ENCODE measurements at regions not wholly inside any gene's neighbourhood (a gene's known extent, or its start where the extent isn't known, plus 50 kb on each side); places are given as distances from the start of the nearest gene placed in this dataset.
"Not testable (repeated sequence)": the region's sequence is repeated elsewhere in the genome, so short reads cannot be mapped to it uniquely, and the experiment has no call there.

DNA sequence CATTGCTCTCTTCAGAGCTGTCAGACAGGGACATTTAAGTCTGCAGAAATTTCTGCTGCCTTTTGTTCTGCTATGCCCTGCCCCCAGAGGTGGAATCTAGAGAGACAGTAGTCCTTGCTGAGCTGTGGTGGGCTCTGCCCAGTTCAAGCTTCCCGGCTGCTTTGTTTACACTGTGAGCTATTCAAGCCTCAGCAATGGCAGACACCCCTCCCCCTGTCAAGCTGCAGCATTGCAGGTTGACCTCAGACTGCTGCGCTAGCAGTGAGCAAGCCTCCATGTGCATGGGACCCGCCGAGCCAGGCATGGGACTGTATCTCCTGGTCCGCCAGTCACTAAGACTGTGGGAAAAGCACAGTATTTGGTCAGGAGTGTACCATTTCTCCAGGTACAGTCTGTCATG is 53.6 kb upstream of the MAPK10 start:
- DNase-seq: not testable (repeated sequence)

DNA sequence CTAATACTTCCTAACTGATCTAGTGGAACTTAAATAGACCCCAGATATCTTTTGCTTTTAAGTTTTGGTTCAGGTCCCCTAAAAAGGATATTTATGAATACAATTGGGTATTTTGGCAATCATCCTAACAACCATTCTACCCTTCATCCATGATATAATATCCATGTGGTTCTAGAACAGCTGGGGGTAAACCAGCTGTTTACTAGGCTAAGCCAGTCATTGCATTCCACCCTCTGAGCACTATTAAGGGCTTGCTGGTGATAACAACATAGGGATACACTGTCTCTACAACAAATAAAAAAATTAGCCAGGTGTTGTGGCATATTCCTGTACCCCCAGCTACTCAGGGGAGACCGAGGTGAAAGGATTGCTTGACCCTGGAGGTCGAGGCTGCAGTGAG is 54.8 kb upstream of the MAPK10 start:
- no peak for DNase-seq

DNA sequence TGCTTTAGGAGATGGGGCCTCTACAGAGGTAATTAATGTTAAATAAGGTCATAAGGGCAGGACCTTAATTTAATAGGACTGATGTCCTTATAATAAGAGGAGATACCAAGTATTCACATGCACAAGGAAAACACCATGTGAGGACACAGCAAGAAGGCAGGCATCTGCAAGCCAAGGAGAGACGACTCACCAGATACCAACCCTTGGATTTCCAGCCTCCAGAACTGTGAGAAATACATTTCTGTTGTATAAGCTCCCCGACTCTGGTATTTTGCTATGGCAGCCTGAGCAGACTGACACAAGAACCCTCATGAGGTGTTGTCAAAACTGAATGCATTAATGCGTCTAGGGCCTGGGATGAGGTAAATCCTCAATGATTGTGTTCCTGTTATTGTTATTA is 56.2 kb upstream of the MAPK10 start:
- DNase-seq: no peak

DNA sequence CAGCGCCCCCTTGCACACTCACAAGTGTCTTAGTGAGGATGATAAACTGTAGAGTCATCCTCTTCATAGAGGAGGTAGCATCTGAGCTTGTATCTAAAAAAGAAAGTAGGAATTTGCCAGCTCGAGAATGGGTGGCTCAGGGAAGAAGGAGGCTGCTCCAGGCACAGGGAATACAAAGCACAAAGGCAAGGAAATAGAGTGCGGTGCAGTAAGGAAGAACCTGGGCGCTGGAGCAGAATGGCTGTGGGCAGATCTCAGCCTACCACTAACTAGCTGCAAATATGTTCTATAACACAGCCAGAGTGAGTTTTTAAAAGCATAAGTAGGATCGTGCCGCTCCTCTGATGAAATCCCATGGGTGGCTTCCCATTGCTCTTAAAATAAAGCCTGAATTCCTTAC is 61.6 kb upstream of the MAPK10 start:
- DNase-seq: no peak

DNA sequence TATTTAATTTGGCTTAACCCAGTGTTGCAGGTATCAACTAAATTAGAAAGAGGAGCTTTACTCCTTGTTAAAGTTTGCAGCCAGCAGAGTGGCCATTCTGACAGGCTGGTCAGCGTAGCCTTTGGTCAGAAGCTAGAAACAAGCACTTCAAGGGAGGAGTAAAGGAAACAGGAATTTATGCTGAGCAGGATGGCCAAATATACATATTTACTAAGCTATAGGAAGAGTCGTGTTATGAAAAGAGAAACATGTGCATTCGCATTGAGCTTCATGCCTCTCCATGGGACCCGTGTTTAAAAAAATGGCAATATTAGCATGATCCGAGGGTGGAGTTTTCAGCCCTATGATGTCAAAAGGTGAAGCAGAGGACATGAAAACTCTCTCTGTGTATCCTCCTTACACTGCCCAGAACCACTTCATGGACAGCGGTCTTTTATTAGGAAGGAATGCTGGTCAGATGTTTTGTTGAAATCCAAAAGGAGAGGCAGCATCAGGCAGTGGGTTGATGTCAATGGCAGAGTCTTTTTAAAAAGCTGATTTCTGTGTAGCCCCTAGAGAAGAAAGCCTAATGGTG is 71.8 kb upstream of the MAPK10 start:
- no peak for DNase-seq

DNA sequence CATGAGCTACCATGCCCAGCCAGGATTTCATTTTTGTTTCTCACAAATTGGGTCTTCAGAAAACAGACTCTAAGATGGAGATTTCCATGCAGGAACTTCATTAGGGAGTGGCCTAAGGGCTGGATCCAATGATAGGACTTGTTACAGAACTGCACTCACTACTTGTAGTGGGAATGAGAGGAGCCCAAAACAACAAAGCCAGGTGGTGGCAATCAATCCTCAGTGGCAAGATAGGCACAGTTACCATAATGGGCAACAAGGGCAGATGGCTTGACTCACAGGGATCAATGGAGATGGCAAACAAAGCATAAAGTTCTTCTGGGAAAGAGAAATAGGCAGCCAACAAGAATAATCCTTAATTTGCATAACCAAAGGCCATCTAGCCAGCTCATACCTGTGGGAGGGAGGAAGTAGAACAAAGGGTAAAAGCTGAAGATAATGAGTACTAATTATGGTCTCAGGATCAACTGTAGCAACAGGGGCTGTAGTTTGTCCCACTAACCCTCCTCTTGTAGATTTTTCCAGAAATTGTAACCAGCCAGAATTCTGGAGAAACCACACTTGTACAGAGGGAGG is 72.8 kb upstream of the MAPK10 start:
- no peak for DNase-seq

DNA sequence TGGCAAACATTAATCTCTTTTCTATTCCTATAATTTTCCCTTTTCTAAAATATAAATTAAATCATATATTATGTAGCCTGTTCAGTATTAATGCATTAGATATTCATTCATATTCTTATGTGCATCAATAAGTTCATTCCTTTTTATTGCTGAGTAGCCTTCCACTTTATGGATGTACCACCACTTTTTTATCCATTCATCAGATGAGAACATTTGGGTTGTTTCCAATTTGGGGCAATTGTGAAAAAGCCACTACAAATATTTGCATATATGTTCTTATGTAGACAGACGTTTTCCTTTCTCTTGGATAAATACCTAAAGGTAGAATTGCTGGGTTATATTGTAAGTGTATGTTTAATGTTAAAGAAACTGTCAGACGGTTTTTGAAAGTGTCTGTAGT is 79.4 kb upstream of the MAPK10 start:
- DNase-seq: no peak

DNA sequence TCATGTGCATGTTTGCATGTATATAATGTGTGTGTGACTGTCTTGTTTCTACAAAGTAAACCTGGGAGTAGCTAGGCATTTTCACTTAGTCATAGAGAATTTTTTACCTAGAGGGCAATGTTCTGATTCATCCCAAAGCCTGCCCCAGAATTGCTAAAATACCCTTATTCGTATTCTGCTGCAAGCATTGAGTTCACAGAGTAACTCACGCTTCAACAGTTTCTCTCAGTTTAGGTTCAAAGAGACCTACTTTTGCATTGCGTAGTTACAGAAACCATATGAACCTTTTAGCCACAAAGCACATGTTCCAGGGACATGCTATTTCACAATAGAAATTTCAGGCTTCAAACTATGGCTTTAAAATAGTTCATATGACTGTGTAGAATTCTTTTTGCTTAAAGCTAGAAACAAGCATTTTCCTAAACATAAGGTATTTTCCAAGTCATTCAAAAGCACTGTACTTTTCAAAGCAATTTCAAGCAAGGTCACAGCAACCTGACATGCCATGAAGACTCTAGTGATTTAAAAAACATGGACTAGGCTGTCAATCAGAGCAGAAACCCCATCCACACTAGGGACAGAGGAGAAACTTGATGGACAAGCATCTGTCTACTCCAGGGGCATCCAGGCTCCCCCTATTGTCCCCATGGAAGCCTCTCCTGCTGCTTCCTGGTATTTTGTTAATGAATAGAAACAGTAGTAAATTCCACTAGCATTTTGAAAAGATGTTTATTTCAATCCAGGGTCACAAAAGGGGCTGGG is 81.5 kb upstream of the MAPK10 start:
- no peak for DNase-seq

DNA sequence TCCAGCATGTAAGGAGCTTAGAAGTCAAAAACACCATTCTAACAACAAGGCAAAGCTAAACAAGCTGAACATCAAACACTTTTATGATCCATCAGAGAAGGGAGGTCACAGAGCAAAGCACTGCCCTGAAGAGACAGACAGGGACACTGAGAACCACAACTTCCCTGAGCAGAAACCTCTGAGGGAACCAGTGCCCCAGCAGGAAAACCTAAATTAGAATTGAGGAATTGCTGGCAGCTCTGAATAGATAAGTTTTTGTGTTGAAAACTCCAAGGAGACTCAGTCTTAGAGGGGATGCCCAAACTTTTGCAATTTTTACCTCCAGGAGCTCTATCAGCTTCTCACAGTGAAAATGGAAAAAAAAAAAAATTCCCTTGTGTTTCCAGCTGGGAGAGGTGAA is 83.0 kb upstream of the MAPK10 start:
- no peak for DNase-seq

DNA sequence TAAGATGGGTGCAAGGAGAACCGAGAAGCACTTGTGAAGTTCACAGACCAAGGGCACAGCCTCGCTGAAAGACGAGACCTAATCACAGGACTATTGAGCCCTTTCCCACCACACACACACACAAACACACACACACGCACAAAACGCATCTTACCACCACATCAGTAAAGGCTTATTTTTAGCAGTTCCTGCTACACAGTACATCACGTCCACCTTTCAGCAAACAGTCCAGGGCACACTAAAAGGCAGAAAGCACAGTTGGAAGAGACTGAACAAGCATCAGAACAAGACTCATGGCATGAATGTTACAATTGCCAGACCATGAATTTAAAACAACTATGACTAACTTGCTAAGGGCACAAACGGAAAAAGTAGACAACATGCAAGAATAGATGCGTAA is 83.6 kb upstream of the MAPK10 start:
- DNase-seq: no peak

DNA sequence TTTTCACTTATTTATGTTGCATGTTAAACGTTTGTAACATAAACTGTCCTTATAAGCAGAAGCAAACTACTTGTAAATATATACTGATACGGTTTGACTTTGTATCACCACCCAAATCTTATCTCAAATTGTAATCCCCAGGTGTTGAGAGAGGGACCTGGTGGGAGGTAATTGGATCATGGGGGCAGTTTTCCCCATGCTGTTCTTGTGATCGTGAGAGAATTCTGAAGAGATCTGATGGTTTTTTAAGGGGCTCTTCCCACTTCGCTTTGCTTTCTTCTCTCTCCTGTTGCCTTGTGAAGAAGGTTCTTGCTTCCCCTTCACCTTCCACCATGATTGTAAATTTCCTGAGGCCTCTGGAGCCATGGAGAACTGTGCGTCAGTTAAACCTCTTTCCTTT is 87.1 kb upstream of the MAPK10 start:
- no peak for DNase-seq

DNA sequence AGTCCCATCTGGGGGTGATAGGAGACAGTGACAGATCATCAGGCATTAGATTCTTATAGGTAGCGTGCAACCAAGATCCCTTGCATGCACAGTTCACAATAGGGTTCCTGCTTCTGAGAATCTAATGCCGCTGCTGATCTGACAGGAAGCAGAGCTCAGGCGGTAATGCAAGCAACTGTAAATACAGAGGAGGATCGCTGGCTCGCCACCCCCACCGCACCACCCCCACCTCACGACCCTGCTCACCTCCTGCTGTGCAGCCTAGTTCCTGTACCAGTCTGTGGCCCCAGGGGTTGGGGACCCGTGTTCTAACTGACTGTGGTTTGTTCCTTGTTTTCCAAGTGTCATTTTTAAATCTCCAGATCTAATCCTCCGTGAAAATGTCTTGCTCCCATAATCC is 89.0 kb upstream of the MAPK10 start:
- no peak for DNase-seq

DNA sequence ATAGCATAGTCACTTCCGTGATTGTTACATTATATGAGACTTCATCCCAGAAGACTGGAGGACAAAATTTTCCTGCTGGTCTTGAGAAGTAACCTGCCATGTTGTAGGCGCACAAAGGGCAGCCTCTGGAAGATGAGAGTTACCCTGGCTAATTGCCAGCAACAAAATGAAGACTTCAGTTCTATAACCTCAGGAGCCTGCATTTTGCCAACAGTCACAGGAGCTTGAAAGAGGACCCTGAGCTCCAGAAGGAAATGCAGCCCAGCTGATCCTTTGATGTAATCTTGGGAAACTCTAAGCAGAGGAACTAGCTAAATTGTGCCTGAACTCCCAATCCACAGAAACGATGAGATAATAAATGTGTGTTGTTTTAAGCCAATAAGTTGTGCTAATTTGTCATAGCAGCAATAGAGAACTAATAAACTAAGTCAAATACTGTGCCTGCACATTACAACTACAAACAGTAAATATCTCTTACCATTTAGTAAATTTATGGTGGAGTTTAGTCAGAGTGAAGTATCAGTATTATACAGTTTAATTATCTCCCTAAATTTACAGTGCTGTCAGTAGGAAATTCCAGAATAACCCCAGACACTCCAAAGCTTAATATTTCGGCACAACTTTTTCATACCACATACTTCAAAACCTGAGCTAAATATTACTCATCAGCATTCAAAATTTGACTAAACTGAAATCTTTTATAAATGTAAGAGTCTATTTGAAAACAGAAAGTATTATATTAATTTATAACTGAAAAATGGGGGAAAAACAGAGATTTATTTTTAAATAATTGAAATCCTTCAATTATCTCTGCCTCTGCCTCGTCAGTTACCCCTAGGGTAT is 90.1 kb upstream of the MAPK10 start:
- DNase-seq: no peak

DNA sequence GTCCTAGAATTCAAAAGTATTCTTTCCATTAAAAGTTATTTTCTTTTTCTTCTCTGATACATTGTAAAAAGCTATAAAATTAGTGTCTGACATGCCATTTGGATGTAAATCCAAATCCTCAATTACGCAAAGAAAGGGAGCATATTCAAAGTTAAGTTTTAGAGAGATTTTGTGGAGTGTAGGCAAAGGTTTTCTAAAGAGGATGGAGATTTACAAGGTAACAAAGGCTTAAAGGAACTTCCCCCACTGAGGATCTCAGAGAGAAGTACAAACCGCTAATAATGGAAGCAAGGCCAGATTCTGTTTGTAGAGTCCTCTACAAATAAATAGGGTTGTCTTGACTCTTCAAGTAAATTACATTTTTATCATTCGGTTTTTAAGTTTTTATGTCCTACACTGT is 91.0 kb upstream of the MAPK10 start:
- no peak for DNase-seq

DNA sequence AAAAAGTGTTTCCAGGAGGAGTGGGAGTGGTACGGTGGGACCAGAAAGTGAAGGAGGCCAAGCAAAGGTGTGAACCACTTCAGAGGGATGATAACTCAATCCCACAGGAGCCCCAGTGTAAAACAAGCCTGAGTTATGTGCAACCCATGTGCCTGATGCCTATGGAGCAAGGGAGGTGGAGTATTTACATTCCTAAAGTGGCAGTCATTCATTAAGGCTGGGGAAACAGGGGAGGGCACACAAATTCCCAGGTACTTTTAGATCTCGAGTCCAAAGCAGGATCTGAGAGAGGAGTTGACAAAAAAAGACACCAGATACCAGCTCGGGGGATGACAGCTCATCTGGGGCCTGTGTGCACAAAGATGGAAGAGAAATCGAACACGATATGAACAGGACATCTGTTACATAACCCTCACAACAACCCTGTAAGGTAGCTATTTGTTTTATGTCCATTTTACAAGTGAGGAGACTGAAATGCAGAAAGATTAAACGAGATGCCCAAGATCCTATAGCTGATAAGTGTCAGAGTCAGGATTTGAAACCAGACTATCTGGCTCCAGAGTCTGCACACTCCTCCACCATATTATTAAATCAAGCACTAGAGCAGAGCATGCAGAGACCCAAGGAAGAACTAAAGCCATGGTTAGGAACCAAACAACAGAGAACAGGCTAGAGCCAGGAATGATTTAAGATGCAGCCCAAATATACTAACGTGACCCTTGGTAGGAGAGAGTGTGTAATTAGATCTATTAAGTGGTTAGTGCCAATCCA is 91.9 kb upstream of the MAPK10 start:
- no peak for DNase-seq

DNA sequence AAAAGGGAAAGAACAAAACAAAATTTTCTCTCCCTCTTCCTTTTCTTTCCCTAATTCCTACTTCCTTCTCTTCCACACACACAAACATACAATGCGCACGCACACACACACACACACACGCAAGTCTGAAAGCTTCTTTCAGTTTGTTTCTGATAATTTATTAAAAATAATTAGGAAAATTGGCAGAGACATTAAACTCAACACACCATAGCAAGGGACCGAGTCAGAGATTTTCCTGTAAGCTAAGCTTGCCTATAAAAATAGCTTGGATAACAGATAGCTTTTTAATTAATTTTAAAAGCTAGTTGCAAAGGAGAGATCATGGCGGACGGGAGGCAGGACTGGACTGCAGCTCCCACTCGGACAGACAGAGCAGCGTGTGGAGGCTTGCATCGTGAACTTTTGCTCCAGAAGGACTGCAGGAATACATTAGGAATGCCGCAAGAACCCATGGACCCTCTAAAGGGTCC is 92.6 kb upstream of the MAPK10 start:
- no peak for DNase-seq

DNA sequence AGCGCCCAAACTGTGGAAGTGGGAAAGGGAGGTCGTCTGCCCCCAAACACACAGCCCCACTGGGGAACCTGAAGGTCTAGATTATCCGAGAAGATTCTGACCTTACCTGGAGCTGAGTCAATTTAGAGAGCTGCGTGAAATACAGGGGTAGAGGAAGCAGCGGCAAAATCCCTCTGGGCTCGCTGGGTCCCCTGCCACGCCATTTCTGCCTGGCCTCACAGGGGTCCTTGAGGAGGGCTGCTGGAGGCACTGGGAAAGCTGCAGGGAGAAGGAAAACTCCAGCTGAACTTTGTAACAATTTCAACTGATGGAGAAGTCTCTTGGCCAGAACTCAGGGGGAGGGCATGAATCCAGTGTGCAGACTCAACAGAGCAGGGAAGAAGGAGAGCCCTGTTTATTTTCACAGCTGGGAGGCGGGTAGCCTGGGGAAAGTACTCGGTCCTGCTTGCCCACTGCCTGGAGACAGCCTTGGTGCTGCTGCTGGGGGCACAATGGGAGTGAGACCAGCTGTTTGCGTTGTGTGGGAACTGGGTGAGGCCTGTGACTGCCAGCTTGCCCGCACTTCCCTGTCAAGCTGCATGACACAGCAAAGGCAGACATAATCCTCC is 93.2 kb upstream of the MAPK10 start:
- no peak for DNase-seq

DNA sequence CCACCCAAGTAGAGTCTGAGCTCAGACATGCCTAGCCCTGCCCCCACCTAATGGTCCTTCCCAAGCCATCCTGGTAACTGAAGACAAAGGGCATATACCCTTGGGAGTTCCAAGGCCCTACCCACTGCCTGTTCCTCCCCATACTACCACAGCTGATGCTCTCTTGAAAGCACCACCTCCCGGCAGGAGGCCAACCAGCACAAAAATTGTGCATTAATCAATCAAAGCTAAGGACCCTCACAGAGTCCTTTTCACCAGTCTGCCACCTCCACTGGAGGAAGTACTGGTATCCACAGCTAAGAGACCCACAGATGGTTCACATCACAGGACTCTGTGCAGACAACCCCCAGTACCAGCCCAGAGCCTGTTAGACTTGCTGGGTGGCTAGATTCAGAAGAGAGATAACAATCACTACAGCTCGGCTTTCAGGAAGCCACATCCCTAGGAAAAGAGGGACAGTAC is 93.8 kb upstream of the MAPK10 start:
- DNase-seq: not testable (repeated sequence)

DNA sequence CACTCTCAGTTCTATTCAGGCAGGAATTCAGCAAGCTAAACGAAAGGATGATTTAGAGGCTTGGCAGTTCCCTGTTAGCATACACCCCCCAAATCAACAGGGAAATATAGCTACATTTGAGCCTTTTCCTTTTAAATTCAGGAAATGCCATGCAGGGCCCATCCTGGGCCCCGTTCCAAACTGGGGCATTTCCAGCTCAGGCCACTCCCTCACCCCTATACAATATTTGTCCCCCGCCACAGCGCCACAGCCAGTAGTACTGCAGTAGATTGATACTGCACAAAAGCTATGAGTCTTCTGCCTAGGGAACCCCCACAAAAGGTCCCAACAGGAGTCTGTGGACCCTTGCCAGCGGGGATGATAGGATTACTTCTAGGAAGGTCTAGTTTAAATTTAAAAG is 102.0 kb upstream of the MAPK10 start:
- DNase-seq: no peak

DNA sequence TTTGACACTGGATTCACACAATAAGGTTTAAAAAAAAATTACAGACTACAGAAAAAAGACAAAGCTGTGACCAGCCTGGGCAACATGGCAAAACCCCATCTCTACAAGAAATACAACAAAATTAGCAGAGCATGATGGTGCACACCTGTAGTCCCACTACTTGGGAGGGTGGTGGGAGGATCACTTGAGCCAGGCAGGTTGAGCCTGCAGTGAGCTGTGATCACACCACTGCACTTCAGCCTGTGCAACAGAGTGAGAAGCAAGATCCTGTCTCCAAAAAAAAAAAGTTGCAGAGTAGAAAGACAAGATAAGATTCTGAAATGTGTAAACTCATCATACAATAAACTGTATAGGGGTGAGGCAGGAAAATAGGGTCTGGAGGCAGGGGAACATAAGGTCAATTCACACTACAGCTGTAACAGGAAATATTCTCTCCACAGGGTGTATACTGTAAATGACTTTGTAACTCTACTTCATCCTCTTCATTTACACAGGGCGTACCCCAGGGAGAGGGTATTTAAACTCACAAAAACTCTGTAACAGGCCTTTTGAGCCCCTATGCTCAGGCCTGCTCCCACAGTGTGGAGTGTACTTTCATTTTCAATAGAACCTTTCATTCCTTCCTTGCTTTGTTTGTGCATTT is 112.6 kb upstream of the MAPK10 start:
- no peak for DNase-seq

DNA sequence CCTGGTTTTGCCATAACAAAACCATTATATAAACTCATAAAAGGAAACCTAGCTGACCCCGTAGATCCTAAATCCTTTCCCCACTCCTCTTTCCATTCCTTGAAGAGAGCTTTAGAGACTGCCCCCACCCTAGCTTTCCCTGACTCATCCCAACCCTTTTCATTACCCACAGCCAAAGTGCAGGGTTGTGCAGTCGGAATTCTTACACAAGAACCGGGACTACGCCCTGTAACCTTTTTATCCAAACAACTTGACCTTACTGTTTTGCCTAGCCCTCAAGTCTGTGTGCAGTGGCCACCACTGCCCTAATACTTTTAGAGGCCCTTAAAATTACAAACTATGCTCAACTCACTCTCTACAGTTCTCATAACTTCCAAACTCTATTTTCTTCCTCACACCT is 116.0 kb upstream of the PTPN13 start:
- not testable (repeated sequence) for DNase-seq

DNA sequence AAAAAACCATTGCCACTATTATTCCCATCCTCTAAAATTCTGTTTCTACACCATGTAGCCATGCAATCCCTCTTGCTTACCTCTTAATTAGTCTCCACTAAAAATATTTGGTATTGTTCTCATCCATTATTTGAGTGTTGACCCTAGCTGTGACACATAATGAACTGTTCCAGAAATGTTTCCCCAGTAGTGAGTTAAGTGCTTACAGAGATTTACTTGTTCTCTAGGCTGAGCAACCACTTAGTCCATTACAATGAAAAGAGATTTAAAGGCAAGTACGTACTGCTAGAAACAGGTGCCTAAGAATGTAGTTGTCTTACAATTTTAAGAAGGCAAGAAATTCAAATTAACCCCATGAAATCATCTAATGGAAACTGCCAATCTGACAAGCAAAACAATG is 112.7 kb upstream of the PTPN13 start:
- DNase-seq: no peak

Measured in GF-D8 (cell line).